GM13977 (cell line): ENCODE measurements at regions not wholly inside any gene's neighbourhood (a gene's known extent, or its start where the extent isn't known, plus 50 kb on each side); places are given as distances from the start of the nearest gene placed in this dataset.

Source experiments
- DNase-seq: peaks from one replicate; pipeline ENCODE4 v3.0.0; 2012; ENCODE audit warnings: low spot score
- CTCF ChIP-seq: IDR thresholded peaks from 2 replicates; pipeline ENCODE4 v1.5.1; 2012; ENCODE audit warnings: mild to moderate bottlenecking, control low read depth; ENCODE audit not compliant: insufficient read depth; ENCODE audit errors: extremely low read depth, missing control alignments
- in situ Hi-C: fragments of 300-500 bp; cut with MboI; formaldehyde crosslinking; loops from one replicate; pipeline ENCODE4 v1.12.0; 2022; ENCODE audit warnings: low sequenced_read_pairs, low pct_unique_long_range_greater_than_20kb, mixed read lengths, inconsistent platforms; ENCODE audit not compliant: unreplicated experiment

GRCh38 chr15:98543237-98543636 is 105.1 kb upstream of the IGF1R start:
- no peak for TF ChIP-seq CTCF
- DNase-seq = no peak
- in situ Hi-C loops = no loop called here

- no peak for DNase-seq
Measured at GRCh38 chr15:98546329-98546728, 102.0 kb upstream of the IGF1R start.

GRCh38 chr15:98547275-98547674 is 101.1 kb upstream of the IGF1R start:
- TF ChIP-seq CTCF = no peak
- in situ Hi-C loops = no loop called here

More at GRCh38 chr15:98546329-98546728, 102.0 kb upstream of the IGF1R start:
- in situ Hi-C loops = no loop called here
- TF ChIP-seq CTCF = no peak

GRCh38 chr15:98547741-98548138 is 100.6 kb upstream of the IGF1R start:
- no peak for DNase-seq
- TF ChIP-seq CTCF = no peak
- in situ Hi-C loops = no loop called here

More at GRCh38 chr15:98547275-98547674, 101.1 kb upstream of the IGF1R start:
- no peak for DNase-seq

- in situ Hi-C loops = no loop called here
- peak; percentile 40 for DNase-seq
- TF ChIP-seq CTCF = no peak
Measured at GRCh38 chr15:98548139-98548971, 100.0 kb upstream of the IGF1R start.

- TF ChIP-seq CTCF = no peak
- no peak for DNase-seq
- in situ Hi-C loops = no loop called here
Measured at GRCh38 chr15:98549003-98549402, 99.3 kb upstream of the IGF1R start.
